K562 (cell line): ENCODE measurements at regions not wholly inside any gene's neighbourhood (a gene's known extent, or its start where the extent isn't known, plus 50 kb on each side); places are given as distances from the start of the nearest gene placed in this dataset.
"Not testable (repeated sequence)": the region's sequence is repeated elsewhere in the genome, so short reads cannot be mapped to it uniquely, and the experiment has no call there.

Experiments used
- ILF3 ChIP-seq: fragments of 450-650 bp; IDR thresholded peaks from 2 replicates; pipeline ENCODE4 v1.6.1; 2018; ENCODE audit warnings: antibody characterized with exemption, mild to moderate bottlenecking, moderate library complexity, borderline replicate concordance
- POLR2G ChIP-seq: fragments of 200-400 bp; formaldehyde crosslinking; IDR thresholded peaks from 2 replicates; pipeline ENCODE4 v1.6.1; 2017; ENCODE audit warnings: low read depth, mild to moderate bottlenecking, antibody characterized with exemption, low read length, moderate library complexity
- SREBF2 ChIP-seq: sonication (generic); formaldehyde crosslinking; IDR thresholded peaks from 2 replicates; pipeline ENCODE4 v1.4.0; 2020; ENCODE audit warnings: mild to moderate bottlenecking, missing genetic modification reagents
- TAF1 ChIP-seq: IDR thresholded peaks from 2 replicates; pipeline ENCODE4 v1.6.1; 2011; ENCODE audit warnings: mild to moderate bottlenecking, low read length, moderate library complexity; ENCODE audit not compliant: insufficient read depth, control insufficient read depth, severe bottlenecking; ENCODE audit errors: extremely low read depth
- TF ChIP-seq, protein P1 (sequence below): sonication (generic); formaldehyde crosslinking; IDR thresholded peaks from 2 replicates; pipeline ENCODE4 v1.5.0; 2020; ENCODE audit warnings: missing genetic modification reagents

DNA sequence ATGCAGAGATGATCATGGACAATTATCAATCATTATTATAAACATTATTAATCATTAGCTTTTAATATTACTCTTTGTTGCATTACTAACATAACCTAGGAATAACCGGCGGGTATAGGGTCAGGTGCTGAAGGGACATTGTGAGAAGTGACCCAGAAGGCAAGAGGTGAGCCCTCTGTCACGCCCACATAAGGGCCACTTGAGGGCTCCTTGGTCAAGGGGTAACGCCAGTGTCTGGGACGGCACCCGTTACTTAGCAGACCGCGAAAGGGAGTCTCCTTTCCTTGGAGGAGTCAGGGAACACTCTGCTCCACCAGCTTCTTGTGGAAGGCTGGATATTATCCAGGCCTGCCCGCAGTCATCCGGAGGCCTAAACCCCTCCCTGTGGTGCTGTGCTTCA lies 145.0 kb downstream of the ARL4C start:
- TF ChIP-seq TAF1; POLR2G; SREBF2 (CRISPR knock-in tag); ILF3: not testable (repeated sequence)
- TF ChIP-seq, protein P1, sequence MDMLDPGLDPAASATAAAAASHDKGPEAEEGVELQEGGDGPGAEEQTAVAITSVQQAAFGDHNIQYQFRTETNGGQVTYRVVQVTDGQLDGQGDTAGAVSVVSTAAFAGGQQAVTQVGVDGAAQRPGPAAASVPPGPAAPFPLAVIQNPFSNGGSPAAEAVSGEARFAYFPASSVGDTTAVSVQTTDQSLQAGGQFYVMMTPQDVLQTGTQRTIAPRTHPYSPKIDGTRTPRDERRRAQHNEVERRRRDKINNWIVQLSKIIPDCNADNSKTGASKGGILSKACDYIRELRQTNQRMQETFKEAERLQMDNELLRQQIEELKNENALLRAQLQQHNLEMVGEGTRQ: not testable (repeated sequence)
